ENCODE measurements at regions not wholly inside any gene's neighbourhood (a gene's known extent, or its start where the extent isn't known, plus 50 kb on each side); places are given as distances from the start of the nearest gene placed in this dataset.

GRCh38 chr1:60573121-60573520 lies 499.6 kb upstream of the C1orf87 start:
- H3K4me3 ChIP-seq: no peak overlapping the region
- H3K9me3 ChIP-seq: no peaks in the 10 kb centered on the region
- TF ChIP-seq CTCF (IDR thresholded peaks at IDR 0.05): no peak
- no peaks in the 10 kb centered on the region for H3K36me3 ChIP-seq
- H3K4me1 ChIP-seq: no peaks in the 10 kb centered on the region
- ATAC-seq: peak; percentile 82 to 88
- intact Hi-C loops (cut with DNase I): no loop called here
- no peaks in the 10 kb centered on the region for H3K27me3 ChIP-seq (ENCODE audit: low read depth)
- no peak for DNase-seq
- peak overlapping the region; percentile 8 for H3K27ac ChIP-seq

- DNase-seq: no peak
- ATAC-seq: no peak
- H3K27me3 ChIP-seq (ENCODE audit: low read depth): no peaks in the 10 kb centered on the region
- H3K9me3 ChIP-seq: no peaks in the 10 kb centered on the region
- no peak for TF ChIP-seq CTCF (IDR thresholded peaks at IDR 0.05)
- no peaks in the 10 kb centered on the region for H3K36me3 ChIP-seq
- no peaks in the 10 kb centered on the region for H3K4me1 ChIP-seq
- no peak overlapping the region for H3K27ac ChIP-seq
- intact Hi-C loops (cut with DNase I): no loop called here
- no peak overlapping the region for H3K4me3 ChIP-seq
Measured at GRCh38 chr1:60572378-60572777, 498.8 kb upstream of the C1orf87 start.

GRCh38 chr1:60571811-60572210 lies 498.2 kb upstream of the C1orf87 start:
- Histone ChIP-seq H3K27ac (no peak overlapping the region), H3K4me3 (no peak overlapping the region), H3K4me1 (no peaks in the 10 kb centered on the region), H3K27me3 (ENCODE audit: low read depth) (no peaks in the 10 kb centered on the region), H3K9me3 (no peaks in the 10 kb centered on the region), H3K36me3 (no peaks in the 10 kb centered on the region)
- ATAC-seq (no peak), DNase-seq (no peak)
- no peak for TF ChIP-seq CTCF (IDR thresholded peaks at IDR 0.05)
- intact Hi-C loops (cut with DNase I): no loop called here

GRCh38 chr1:60569189-60569588 lies 495.6 kb upstream of the C1orf87 start:
- no peaks in the 10 kb centered on the region for H3K36me3 ChIP-seq
- intact Hi-C loops (cut with DNase I): no loop called here
- no peak overlapping the region for H3K27ac ChIP-seq
- DNase-seq: no peak
- H3K9me3 ChIP-seq: no peaks in the 10 kb centered on the region
- no peaks in the 10 kb centered on the region for H3K4me1 ChIP-seq
- no peak for TF ChIP-seq CTCF (IDR thresholded peaks at IDR 0.05)
- ATAC-seq: peak; percentile 66 to 73
- H3K27me3 ChIP-seq (ENCODE audit: low read depth): no peaks in the 10 kb centered on the region
- no peak overlapping the region for H3K4me3 ChIP-seq

GRCh38 chr1:60567256-60567655 lies 493.7 kb upstream of the C1orf87 start:
- intact Hi-C loops (cut with DNase I): no loop called here
- Histone ChIP-seq H3K4me3 (no peak overlapping the region), H3K36me3 (no peaks in the 10 kb centered on the region), H3K4me1 (no peaks in the 10 kb centered on the region), H3K27me3 (ENCODE audit: low read depth) (no peaks in the 10 kb centered on the region), H3K27ac (no peak overlapping the region), H3K9me3 (no peaks in the 10 kb centered on the region)
- no peak for TF ChIP-seq CTCF (IDR thresholded peaks at IDR 0.05)
- DNase-seq (no peak), ATAC-seq (no peak)
